ENCODE measurements at regions not wholly inside any gene's neighbourhood (a gene's known extent, or its start where the extent isn't known, plus 50 kb on each side); places are given as distances from the start of the nearest gene placed in this dataset.

DNA sequence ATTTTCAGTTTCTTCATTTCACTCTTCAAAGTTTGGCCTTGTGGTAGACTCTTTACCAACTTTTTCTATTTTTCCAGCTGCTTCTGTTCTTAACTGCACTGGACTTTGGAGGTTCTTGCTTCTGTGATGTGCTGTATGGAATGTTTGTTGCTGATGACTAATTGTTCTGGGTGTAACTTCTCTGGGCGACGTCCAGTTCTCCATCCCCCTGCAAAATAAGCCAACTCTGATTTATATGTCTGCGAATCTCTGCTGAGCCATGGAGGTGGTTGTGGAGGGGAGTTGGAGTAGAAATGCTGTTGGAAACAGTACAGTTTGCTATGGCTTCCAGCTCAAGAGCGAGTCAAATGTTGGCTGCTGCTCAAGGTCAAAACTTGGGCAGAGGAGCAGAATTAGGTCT is 113.9 kb upstream of the DYRK2 start:
- TF ChIP-seq EP300 (IDR thresholded peaks at IDR 0.05; ENCODE audit: low read depth) (no peak), POLR2AphosphoS5 (IDR thresholded peaks at IDR 0.05) (no peak)
- no peaks in the 10 kb centered on the region for H3K9me3 ChIP-seq
- H3K4me3 ChIP-seq, result no peak overlapping the region
- intact Hi-C loops (cut with DNase I; ENCODE audit: low total_unique reads), result no loop called here
- no peak for DNase-seq
- peaks cover 0 to 4% (median 0%) of the 10 kb centered on the region in 4 donors for H3K4me1 ChIP-seq
- 48 to 74% methylated on average over 2 to 4 of the region's 4 CpGs for WGBS, 2 donors (ENCODE audit: low coverage in 1 of 2)
- peak overlapping the region in 1 of 4 donors; percentile 1 for H3K27ac ChIP-seq
- no peaks in the 10 kb centered on the region for H3K36me3 ChIP-seq
- in situ Hi-C loops (cut with MboI; ENCODE audit: low pct_ligation_motif_present in 1 of 4, low pct_unique_long_range_greater_than_20kb in 1 of 4, low sequenced_read_pairs in 3 of 4), result no loop called here
- H3K27me3 ChIP-seq, result no peaks in the 10 kb centered on the region

DNA sequence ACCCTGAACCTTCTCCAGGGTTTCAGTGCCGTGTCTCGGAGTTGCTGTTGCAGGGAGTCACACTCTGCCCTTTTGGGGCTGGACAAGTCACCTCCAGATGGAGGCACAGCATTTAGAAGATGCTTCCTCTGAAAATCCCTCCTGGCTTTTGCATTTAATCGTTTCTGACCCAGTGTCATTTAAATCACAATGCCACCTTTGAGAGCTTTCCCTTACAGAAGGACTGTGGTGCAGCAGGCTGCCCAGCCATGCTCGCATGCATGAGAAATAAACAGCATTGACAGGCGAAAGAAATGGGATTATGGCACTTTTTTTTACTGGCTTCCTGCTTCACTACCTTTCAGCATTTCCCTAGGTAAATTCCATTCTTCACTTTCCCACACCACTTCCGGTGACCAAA is 113.4 kb upstream of the DYRK2 start:
- Histone ChIP-seq H3K9me3 (no peaks in the 10 kb centered on the region), H3K4me1 (peaks cover 0 to 4% (median 0%) of the 10 kb centered on the region in 4 donors), H3K4me3 (no peak overlapping the region), H3K27me3 (no peaks in the 10 kb centered on the region), H3K27ac (no peak overlapping the region), H3K36me3 (no peaks in the 10 kb centered on the region)
- TF ChIP-seq, protein P1, sequence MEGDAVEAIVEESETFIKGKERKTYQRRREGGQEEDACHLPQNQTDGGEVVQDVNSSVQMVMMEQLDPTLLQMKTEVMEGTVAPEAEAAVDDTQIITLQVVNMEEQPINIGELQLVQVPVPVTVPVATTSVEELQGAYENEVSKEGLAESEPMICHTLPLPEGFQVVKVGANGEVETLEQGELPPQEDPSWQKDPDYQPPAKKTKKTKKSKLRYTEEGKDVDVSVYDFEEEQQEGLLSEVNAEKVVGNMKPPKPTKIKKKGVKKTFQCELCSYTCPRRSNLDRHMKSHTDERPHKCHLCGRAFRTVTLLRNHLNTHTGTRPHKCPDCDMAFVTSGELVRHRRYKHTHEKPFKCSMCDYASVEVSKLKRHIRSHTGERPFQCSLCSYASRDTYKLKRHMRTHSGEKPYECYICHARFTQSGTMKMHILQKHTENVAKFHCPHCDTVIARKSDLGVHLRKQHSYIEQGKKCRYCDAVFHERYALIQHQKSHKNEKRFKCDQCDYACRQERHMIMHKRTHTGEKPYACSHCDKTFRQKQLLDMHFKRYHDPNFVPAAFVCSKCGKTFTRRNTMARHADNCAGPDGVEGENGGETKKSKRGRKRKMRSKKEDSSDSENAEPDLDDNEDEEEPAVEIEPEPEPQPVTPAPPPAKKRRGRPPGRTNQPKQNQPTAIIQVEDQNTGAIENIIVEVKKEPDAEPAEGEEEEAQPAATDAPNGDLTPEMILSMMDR (IDR thresholded peaks at IDR 0.05), result no peak
- TF ChIP-seq EP300 (IDR thresholded peaks at IDR 0.05; ENCODE audit: low read depth), result no peak
- TF ChIP-seq POLR2A (IDR thresholded peaks at IDR 0.05), result no peak
- no peak for TF ChIP-seq POLR2AphosphoS5 (IDR thresholded peaks at IDR 0.05)
- intact Hi-C loops (cut with DNase I; ENCODE audit: low total_unique reads), result no loop called here
- 83 to 85% methylated on average over 2 to 6 of the region's 6 CpGs for WGBS, 2 donors (ENCODE audit: low coverage in 1 of 2)
- in situ Hi-C loops (cut with MboI; ENCODE audit: low pct_ligation_motif_present in 1 of 4, low pct_unique_long_range_greater_than_20kb in 1 of 4, low sequenced_read_pairs in 3 of 4), result no loop called here
- no peak for DNase-seq

DNA sequence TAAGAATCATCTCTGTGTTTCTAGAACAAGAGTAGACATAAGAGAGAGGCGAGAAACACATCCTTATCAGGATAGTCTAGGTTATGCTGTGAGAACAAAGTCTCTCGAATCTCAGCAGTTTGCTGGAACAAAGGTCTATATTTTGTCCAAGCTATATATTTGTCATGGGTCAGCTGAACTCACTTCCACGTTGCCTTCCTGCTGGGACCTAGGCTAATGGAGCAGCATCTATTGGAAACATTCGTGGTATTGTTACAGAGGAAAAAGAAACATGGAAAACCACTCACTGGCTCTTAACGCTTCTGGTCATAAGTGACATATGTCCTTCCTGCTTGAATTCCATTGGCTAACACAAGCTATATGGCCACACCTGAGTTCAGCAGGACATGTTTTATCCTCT is 112.6 kb upstream of the DYRK2 start:
- in situ Hi-C loops (cut with MboI; ENCODE audit: low pct_ligation_motif_present in 1 of 4, low pct_unique_long_range_greater_than_20kb in 1 of 4, low sequenced_read_pairs in 3 of 4) (no loop called here), intact Hi-C loops (cut with DNase I; ENCODE audit: low total_unique reads) (no loop called here)
- peaks cover 0 to 4% (median 0%) of the 10 kb centered on the region in 4 donors for H3K4me1 ChIP-seq
- TF ChIP-seq POLR2A (IDR thresholded peaks at IDR 0.05) (no peak), EP300 (IDR thresholded peaks at IDR 0.05; ENCODE audit: low read depth) (no peak), POLR2AphosphoS5 (IDR thresholded peaks at IDR 0.05) (no peak)
- TF ChIP-seq, protein P1 (IDR thresholded peaks at IDR 0.05), result no peak
- no peaks in the 10 kb centered on the region for H3K9me3 ChIP-seq
- no peak overlapping the region for H3K27ac ChIP-seq
- H3K4me3 ChIP-seq, result no peak overlapping the region
- H3K36me3 ChIP-seq, result no peaks in the 10 kb centered on the region
- no peaks in the 10 kb centered on the region for H3K27me3 ChIP-seq
- 77 to 96% methylated on average over 5 of the region's 5 CpGs for WGBS, 2 donors (ENCODE audit: low coverage in 1 of 2)
- no peak for DNase-seq

DNA sequence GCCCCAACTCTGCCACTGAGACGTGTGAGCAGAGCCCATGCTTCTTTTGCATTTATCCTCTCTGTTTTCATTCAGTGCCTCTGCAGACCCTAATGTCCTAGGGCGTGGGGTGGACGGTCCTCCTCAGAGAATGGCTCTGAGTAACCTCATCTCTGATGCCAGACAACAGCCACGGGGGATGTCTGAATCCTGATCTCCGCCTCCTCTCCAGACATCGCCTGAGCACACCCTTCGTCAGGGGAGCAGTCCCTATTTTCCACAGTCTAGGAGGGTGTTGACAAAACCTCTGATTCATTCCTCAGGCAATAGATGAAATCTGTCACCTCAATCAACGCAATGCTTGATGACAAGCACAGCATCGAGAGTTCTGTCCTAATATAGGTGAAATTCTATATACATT is 109.2 kb upstream of the DYRK2 start:
- intact Hi-C loops (cut with DNase I; ENCODE audit: low total_unique reads) (no loop called here), in situ Hi-C loops (cut with MboI; ENCODE audit: low pct_ligation_motif_present in 1 of 4, low pct_unique_long_range_greater_than_20kb in 1 of 4, low sequenced_read_pairs in 3 of 4) (no loop called here)
- H3K9me3 ChIP-seq, result no peaks in the 10 kb centered on the region
- peaks cover 0 to 4% (median 0%) of the 10 kb centered on the region in 4 donors for H3K4me1 ChIP-seq
- no peak for TF ChIP-seq EP300 (IDR thresholded peaks at IDR 0.05; ENCODE audit: low read depth)
- TF ChIP-seq POLR2A (IDR thresholded peaks at IDR 0.05), result no peak
- TF ChIP-seq, protein P1 (IDR thresholded peaks at IDR 0.05), result no peak
- no peak for TF ChIP-seq POLR2AphosphoS5 (IDR thresholded peaks at IDR 0.05)
- H3K36me3 ChIP-seq, result no peaks in the 10 kb centered on the region
- no peak overlapping the region for H3K4me3 ChIP-seq
- DNase-seq, result no peak
- 74 to 83% methylated on average over 5 to 9 of the region's 9 CpGs for WGBS, 2 donors (ENCODE audit: low coverage in 1 of 2)
- no peak overlapping the region for H3K27ac ChIP-seq
- no peaks in the 10 kb centered on the region for H3K27me3 ChIP-seq

DNA sequence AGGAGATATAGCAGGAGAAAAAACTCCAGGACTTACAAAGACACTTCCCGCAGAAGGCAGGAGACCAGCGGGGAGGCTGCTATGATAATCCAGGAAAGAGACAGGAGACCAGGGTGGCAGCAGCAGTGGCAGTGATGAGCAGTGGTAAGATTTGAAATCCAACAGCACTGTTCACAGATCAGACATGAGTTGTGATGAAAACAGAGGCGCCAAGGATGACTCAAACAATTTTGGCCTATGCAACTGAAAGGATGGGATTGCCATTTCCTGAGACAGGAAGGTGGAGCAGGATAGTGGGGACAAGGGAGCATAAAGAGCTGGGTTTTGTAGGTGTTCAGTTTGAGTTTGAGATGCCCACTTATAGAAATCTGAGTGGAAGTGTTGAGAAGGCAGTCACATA is 108.6 kb upstream of the DYRK2 start:
- 93 to 96% methylated on average over 3 of the region's 3 CpGs for WGBS, 2 donors (ENCODE audit: low coverage in 1 of 2)

More for the DNA sequence above, 108.6 kb upstream of the DYRK2 start:
- DNase-seq, result no peak
- no peaks in the 10 kb centered on the region for H3K4me1 ChIP-seq
- H3K27ac ChIP-seq, result no peak overlapping the region
- H3K4me3 ChIP-seq, result no peak overlapping the region
- H3K27me3 ChIP-seq, result no peaks in the 10 kb centered on the region
- in situ Hi-C loops (cut with MboI; ENCODE audit: low pct_ligation_motif_present in 1 of 4, low pct_unique_long_range_greater_than_20kb in 1 of 4, low sequenced_read_pairs in 3 of 4), result no loop called here
- no peaks in the 10 kb centered on the region for H3K36me3 ChIP-seq
- TF ChIP-seq POLR2A (IDR thresholded peaks at IDR 0.05) (no peak), EP300 (IDR thresholded peaks at IDR 0.05; ENCODE audit: low read depth) (no peak), POLR2AphosphoS5 (IDR thresholded peaks at IDR 0.05) (no peak)
- TF ChIP-seq, protein P1 (IDR thresholded peaks at IDR 0.05), result no peak
- no peaks in the 10 kb centered on the region for H3K9me3 ChIP-seq
- intact Hi-C loops (cut with DNase I; ENCODE audit: low total_unique reads), result no loop called here

Data from transverse colon (tissue), 4 donors.